ENCODE measurements at regions not wholly inside any gene's neighbourhood (a gene's known extent, or its start where the extent isn't known, plus 50 kb on each side); places are given as distances from the start of the nearest gene placed in this dataset.

GRCh38 chr14:22099942-22100763 lies 426.5 kb upstream of the OR4E1 start (continued):
- TF ChIP-seq ZNF574 (CRISPR knock-in tag; IDR thresholded peaks at IDR 0.05) = peak; percentile 69
- no peak for TF ChIP-seq FOXA1 (IDR thresholded peaks at IDR 0.05)
- TF ChIP-seq FOXA1 (CRISPR knock-in tag; IDR thresholded peaks at IDR 0.05) = 0 out of 2 replicates have a peak, but pooled peaks have one; percentile 23
- 0 out of 2 replicates have a peak, but pooled peaks have one; percentile 45 for TF ChIP-seq MAX (IDR thresholded peaks at IDR 0.05)
- TF ChIP-seq SAP130 (CRISPR knock-in tag; IDR thresholded peaks at IDR 0.05; ENCODE audit: low read depth) = peak; percentile 50
- TF ChIP-seq RNF2 (conservative IDR thresholded peaks at IDR 0.05; ENCODE audit: low read depth) = peak; percentile 55; the same call in 1 of the 2 replicates
- TF ChIP-seq MED1 (CRISPR knock-in tag; IDR thresholded peaks at IDR 0.05) = 0 out of 2 replicates have a peak, but pooled peaks have one; percentile 49
- no peak for TF ChIP-seq PAX8 (CRISPR knock-in tag; IDR thresholded peaks at IDR 0.05; ENCODE audit: borderline replicate concordance)
- TF ChIP-seq PRDM15 (CRISPR knock-in tag; IDR thresholded peaks at IDR 0.05) = no peak
- TF ChIP-seq ETV5 (CRISPR knock-in tag; IDR thresholded peaks at IDR 0.05; ENCODE audit: borderline replicate concordance) = peak; percentile 32; the same call in 1 of the 2 replicates
- TF ChIP-seq ZNF512B (CRISPR knock-in tag; IDR thresholded peaks at IDR 0.05; ENCODE audit: borderline replicate concordance) = peak; percentile 37; the same call in 1 of the 2 replicates
- TF ChIP-seq MIER3 (CRISPR knock-in tag; IDR thresholded peaks at IDR 0.05; ENCODE audit: borderline replicate concordance) = 0 out of 2 replicates have a peak, but pooled peaks have one; percentile 20
- 0 out of 2 replicates have a peak, but pooled peaks have one; percentile 25 for TF ChIP-seq ZNF619 (CRISPR knock-in tag; IDR thresholded peaks at IDR 0.05)
- TF ChIP-seq AFF4 (CRISPR knock-in tag; IDR thresholded peaks at IDR 0.05) = no peak
- TF ChIP-seq PAWR (CRISPR knock-in tag; IDR thresholded peaks at IDR 0.05; ENCODE audit: borderline replicate concordance) = no peak

Measured in HepG2 (cell line).